OCI-LY1 (cell line): ENCODE measurements at regions not wholly inside any gene's neighbourhood (a gene's known extent, or its start where the extent isn't known, plus 50 kb on each side); places are given as distances from the start of the nearest gene placed in this dataset.

ENCODE experiments used
- EZH2 ChIP-seq: fragments of 200-600 bp; sonication (generic), shearing (Covaris generic); IDR thresholded peaks from 2 replicates; pipeline ENCODE4 v1.8.0; 2017; ENCODE audit warnings: borderline replicate concordance, mixed run types, mild to moderate bottlenecking, antibody characterized with exemption, low read length, moderate library complexity, mixed read lengths
- TF ChIP-seq, protein P1 (sequence below): fragments of 200-600 bp; sonication (generic), shearing (Covaris generic); IDR thresholded peaks from 2 replicates; pipeline ENCODE4 v1.5.1; 2017; ENCODE audit warnings: mild to moderate bottlenecking, antibody characterized with exemption, low read length, moderate library complexity, mixed read lengths

DNA sequence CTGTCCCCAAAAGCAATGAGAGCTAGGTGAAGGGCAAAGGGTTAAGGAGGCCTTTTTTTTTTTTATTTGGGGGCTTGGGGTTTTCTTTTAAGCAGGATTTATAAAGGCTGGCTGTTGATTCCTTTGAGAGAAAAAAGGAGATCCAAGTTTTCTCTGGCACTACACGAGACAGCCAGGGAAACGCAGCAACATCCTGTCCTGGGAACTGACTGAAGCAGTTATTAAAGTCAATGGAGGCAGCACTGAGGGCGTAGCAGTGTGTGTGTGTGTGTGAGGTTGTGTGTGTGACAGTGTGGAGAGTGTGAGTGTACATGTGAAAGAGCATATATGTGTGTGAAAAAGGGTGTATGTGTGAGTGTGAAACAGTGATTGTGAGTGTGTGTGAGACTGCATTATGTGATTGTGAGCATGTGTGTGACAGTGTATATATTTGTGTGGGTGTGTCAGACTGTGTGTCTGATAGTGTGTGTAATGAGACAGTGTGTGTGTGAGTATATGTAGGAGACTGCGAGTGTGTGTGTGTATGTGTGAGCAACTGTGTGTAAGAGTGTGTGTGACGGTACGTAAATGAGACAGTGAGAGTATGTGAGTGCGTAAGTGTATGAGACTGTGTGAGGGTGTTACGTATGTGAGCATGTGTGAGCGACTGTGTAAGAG is 65.9 kb upstream of the TIAM1 start:
- TF ChIP-seq, protein P1, sequence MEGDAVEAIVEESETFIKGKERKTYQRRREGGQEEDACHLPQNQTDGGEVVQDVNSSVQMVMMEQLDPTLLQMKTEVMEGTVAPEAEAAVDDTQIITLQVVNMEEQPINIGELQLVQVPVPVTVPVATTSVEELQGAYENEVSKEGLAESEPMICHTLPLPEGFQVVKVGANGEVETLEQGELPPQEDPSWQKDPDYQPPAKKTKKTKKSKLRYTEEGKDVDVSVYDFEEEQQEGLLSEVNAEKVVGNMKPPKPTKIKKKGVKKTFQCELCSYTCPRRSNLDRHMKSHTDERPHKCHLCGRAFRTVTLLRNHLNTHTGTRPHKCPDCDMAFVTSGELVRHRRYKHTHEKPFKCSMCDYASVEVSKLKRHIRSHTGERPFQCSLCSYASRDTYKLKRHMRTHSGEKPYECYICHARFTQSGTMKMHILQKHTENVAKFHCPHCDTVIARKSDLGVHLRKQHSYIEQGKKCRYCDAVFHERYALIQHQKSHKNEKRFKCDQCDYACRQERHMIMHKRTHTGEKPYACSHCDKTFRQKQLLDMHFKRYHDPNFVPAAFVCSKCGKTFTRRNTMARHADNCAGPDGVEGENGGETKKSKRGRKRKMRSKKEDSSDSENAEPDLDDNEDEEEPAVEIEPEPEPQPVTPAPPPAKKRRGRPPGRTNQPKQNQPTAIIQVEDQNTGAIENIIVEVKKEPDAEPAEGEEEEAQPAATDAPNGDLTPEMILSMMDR = no peak
- TF ChIP-seq EZH2 = no peak
